ENCODE measurements at regions not wholly inside any gene's neighbourhood (a gene's known extent, or its start where the extent isn't known, plus 50 kb on each side); places are given as distances from the start of the nearest gene placed in this dataset.

GRCh38 chr11:106517426-106517825 is 440.0 kb downstream of the AASDHPPT start:
- no peak for TF ChIP-seq CTCF (IDR thresholded peaks at IDR 0.05 in 4 of 5, conservative IDR thresholded peaks at IDR 0.05 in 1 of 5)
- TF ChIP-seq POLR2A (IDR thresholded peaks at IDR 0.05), result no peak
